ENCODE measurements at regions not wholly inside any gene's neighbourhood (a gene's known extent, or its start where the extent isn't known, plus 50 kb on each side); places are given as distances from the start of the nearest gene placed in this dataset.
A peak's percentile ranks its signal among the peaks of the same experiment; 100 is the strongest.

DNA sequence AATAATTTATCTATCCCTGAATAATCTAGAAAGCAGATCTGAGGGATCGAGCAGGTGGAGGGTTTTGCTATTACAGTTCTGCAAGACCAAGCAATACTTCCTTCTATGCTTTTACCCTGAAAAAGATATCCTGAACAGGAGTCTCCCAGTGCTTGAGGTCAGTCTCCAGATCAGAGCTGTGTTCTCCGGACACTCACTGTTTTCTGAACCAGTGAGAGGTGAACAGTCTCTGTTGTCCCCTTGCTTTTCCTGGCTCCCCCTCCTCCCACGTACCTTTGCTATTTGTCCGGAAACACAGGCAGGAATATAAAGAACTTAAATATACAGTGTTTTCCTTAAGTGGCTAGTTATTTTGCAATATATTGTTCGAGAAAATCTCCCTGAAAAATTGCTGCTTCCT lies 116.6 kb downstream of the ATXN3L start (continued):
- TF ChIP-seq, protein P1, sequence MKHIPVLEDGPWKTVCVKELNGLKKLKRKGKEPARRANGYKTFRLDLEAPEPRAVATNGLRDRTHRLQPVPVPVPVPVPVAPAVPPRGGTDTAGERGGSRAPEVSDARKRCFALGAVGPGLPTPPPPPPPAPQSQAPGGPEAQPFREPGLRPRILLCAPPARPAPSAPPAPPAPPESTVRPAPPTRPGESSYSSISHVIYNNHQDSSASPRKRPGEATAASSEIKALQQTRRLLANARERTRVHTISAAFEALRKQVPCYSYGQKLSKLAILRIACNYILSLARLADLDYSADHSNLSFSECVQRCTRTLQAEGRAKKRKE (CRISPR knock-in tag; IDR thresholded peaks at IDR 0.05; ENCODE audit: low read depth) = no peak
- TF ChIP-seq MAZ (IDR thresholded peaks at IDR 0.05; ENCODE audit: borderline replicate concordance, low read depth, low read length) = no peak

GRCh38 chrX:13201605-13202219 lies 118.1 kb downstream of the ATXN3L start:
- DNase-seq (ENCODE audit: low read depth in 1 of 2, low spot score in 1 of 2) (no peak), FAIRE-seq (no peak), ATAC-seq (no peak)
- TF ChIP-seq RARB (CRISPR knock-in tag; IDR thresholded peaks at IDR 0.05) = no peak
- no peak for TF ChIP-seq POLR2A (IDR thresholded peaks at IDR 0.05; ENCODE audit: low read length)
- no peak for TF ChIP-seq NPAS2 (CRISPR knock-in tag; IDR thresholded peaks at IDR 0.05; ENCODE audit: borderline replicate concordance)
- no peak for TF ChIP-seq KDM5A (IDR thresholded peaks at IDR 0.05)
- no peak for TF ChIP-seq FOSB (CRISPR knock-in tag; IDR thresholded peaks at IDR 0.05)
- CTCF ChIA-PET = interaction anchor here (1.4 kb wide), 1 partner anchor 24 kb away, joined by 4 read pairs; no protein-coding TSS in a partner anchor
- Histone ChIP-seq H3K4me1 (no peaks in the 10 kb centered on the region), H3K4me2 (no peak overlapping the region), H3K4me3 (no peak overlapping the region), H3K27ac (0 out of 6 replicates have a peak overlapping the region, but pooled peaks of 1 of the 2 experiments have one; percentile 17), H3K9me3 (no peaks in the 10 kb centered on the region)
- POLR2A ChIA-PET = interaction anchor here (0.6 kb wide), 1 partner anchor 23 kb away, joined by 5 read pairs; no protein-coding TSS in a partner anchor
- 87% methylated on average over 14 of the region's 14 CpGs for WGBS (ENCODE audit: missing lambda C conversion rate)

DNA sequence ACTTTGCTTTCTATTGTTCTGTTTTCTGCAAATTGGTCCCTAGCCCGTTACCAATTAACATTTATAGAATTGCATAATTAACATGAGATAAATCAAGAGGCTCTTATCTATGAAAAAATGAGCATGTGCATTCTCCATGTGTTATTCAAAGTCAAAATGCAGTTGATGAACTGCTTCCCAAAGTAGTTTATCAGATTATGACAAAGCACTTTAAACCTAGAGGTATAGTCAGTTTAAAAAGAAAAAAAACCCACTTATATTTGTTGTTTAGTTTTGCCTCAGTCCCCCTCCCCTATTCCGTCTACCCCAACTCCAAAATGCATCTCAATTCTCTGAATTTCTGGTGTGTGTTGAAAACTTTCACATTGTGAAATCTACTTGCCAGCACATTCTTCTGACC lies 119.5 kb downstream of the ATXN3L start:
- no peak for DNase-seq (ENCODE audit: low read depth in 1 of 2, low spot score in 1 of 2)
- POLR2A ChIA-PET = no interaction called here
- Histone ChIP-seq H3K9me3 (no peaks in the 10 kb centered on the region), H3K4me1 (peaks cover 2% of the 10 kb centered on the region; the same call in 2 of the 3 replicates), H3K4me2 (no peak overlapping the region), H3K27ac (no peak overlapping the region), H3K4me3 (no peak overlapping the region)
- TF ChIP-seq NR3C1 (IDR thresholded peaks at IDR 0.05) = no peak
- no peak for TF ChIP-seq FOSL2 (IDR thresholded peaks at IDR 0.05)
- no peak for TF ChIP-seq FOSL2 (CRISPR knock-in tag; IDR thresholded peaks at IDR 0.05)
- 96% methylated on average over 2 of the region's 2 CpGs for whole genome bisulfite sequencing (ENCODE audit: missing lambda C conversion rate)
- FAIRE-seq = no peak
- no peak for ATAC-seq
- CTCF ChIA-PET = no interaction called here

DNA sequence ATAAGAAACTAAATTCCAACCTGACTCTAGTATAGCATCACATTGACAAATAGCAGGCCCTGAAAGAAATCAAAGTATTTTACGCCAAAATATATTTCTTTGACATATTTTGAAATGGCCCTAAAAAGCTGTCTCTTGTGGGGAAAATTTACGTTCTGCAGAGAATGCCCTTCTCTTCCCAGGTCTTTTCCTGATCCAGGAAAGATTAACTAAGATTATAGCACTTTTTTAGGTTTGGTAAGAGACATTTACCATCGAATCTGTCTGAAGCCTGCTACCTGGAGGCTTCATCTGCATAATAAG lies 121.1 kb downstream of the ATXN3L start:
- no peak for FAIRE-seq
- Histone ChIP-seq H3K4me3 (no peak overlapping the region), H3K9me3 (no peaks in the 10 kb centered on the region), H3K4me2 (no peak overlapping the region), H3K4me1 (peaks cover 19% of the 10 kb centered on the region), H3K27ac (no peak overlapping the region; a peak in 1 of 6 replicates)
- DNase-seq (ENCODE audit: low read depth in 1 of 2, low spot score in 1 of 2) = no peak
- ChIA-PET CTCF (no interaction called here), POLR2A (no interaction called here)
- TF ChIP-seq CHD2 (IDR thresholded peaks at IDR 0.05; ENCODE audit: low read length, partially characterized antibody) (no peak), MYC (IDR thresholded peaks at IDR 0.05; ENCODE audit: borderline replicate concordance, low read length) (no peak), RFX5 (IDR thresholded peaks at IDR 0.05) (no peak), EHF (CRISPR knock-in tag; IDR thresholded peaks at IDR 0.05) (no peak), BCL3 (IDR thresholded peaks at IDR 0.05) (no peak), HOXB13 (CRISPR knock-in tag; IDR thresholded peaks at IDR 0.05; ENCODE audit: low read depth) (no peak), NFE2L2 (conservative IDR thresholded peaks at IDR 0.05; ENCODE audit: low read length) (no peak), POLR2A (IDR thresholded peaks at IDR 0.05; ENCODE audit: low read length) (no peak), HEYL (CRISPR knock-in tag; IDR thresholded peaks at IDR 0.05) (no peak), PHF8 (IDR thresholded peaks at IDR 0.05; ENCODE audit: borderline replicate concordance, low read depth) (no peak), CBX2 (IDR thresholded peaks at IDR 0.05; ENCODE audit: borderline replicate concordance, low read depth) (no peak), HOXB5 (CRISPR knock-in tag; IDR thresholded peaks at IDR 0.05) (no peak)
- TF ChIP-seq, protein P2, sequence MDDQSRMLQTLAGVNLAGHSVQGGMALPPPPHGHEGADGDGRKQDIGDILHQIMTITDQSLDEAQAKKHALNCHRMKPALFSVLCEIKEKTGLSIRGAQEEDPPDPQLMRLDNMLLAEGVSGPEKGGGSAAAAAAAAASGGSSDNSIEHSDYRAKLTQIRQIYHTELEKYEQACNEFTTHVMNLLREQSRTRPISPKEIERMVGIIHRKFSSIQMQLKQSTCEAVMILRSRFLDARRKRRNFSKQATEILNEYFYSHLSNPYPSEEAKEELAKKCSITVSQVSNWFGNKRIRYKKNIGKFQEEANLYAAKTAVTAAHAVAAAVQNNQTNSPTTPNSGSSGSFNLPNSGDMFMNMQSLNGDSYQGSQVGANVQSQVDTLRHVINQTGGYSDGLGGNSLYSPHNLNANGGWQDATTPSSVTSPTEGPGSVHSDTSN (IDR thresholded peaks at IDR 0.05) = no peak
- TF ChIP-seq, protein P3, sequence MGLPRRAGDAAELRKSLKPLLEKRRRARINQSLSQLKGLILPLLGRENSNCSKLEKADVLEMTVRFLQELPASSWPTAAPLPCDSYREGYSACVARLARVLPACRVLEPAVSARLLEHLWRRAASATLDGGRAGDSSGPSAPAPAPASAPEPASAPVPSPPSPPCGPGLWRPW (IDR thresholded peaks at IDR 0.05) = no peak
- TF ChIP-seq, protein P4, sequence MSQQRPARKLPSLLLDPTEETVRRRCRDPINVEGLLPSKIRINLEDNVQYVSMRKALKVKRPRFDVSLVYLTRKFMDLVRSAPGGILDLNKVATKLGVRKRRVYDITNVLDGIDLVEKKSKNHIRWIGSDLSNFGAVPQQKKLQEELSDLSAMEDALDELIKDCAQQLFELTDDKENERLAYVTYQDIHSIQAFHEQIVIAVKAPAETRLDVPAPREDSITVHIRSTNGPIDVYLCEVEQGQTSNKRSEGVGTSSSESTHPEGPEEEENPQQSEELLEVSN (IDR thresholded peaks at IDR 0.05; ENCODE audit: borderline replicate concordance, low read depth) = no peak
- no peak for ATAC-seq
- 90% methylated on average over 3 of the region's 3 CpGs for WGBS (ENCODE audit: missing lambda C conversion rate)
